ENCODE measurements at regions not wholly inside any gene's neighbourhood (a gene's known extent, or its start where the extent isn't known, plus 50 kb on each side); places are given as distances from the start of the nearest gene placed in this dataset.

DNA sequence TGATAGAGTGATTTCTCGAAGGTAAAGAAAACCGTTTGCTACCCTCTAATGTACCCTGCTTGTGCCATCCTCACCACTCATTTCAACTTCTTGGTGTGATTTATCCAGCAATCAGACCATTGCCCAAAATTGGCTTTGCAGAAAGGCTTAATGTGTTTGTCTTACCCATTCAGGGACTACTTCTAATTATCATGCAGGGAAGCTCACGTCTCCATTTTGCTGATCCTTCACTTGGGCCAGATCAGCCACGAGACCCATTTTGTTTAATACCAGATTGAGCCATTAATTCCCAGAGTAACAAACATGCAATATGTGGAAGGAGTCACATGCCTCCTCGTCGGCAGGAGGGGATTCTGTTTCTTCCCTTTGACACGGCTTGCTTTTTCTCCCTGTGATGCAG, 51.1 kb upstream of the CRY1 start:
- H3K36me3 ChIP-seq (ENCODE audit: insufficient read depth, low read depth, low read length), result no peaks in the 10 kb centered on the region
- no peaks in the 10 kb centered on the region for H3K9me3 ChIP-seq (ENCODE audit: insufficient read depth, low read depth, low read length)
- H3K27ac ChIP-seq (ENCODE audit: low read length), result no peak overlapping the region
- H3K4me1 ChIP-seq (ENCODE audit: insufficient read depth, low read length), result no peaks in the 10 kb centered on the region
- no peak overlapping the region for H3K4me3 ChIP-seq (ENCODE audit: low read length)
- H3K27me3 ChIP-seq (ENCODE audit: insufficient read depth, low read length), result no peaks in the 10 kb centered on the region; the same call in 1 of the 2 replicates
- no peak overlapping the region for H3K9ac ChIP-seq (ENCODE audit: low read depth, low read length)

DNA sequence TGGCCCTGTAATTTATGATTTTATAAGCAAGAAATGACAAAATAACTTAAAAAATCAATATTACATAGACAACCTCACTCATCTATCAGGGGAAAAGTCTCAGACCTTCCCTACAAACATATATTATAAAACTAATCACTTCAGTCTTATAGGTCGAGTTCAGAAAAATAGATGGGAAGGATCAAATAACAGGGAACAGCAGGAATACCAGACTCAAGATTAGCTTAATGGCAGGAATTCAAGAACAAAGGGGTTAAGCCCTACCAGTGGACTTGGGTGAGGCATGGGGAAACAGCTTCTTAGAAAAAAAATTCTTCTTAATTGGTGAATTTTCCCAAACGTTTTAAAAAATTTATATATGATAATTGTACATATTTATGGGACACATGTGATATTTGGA, 51.6 kb upstream of the CRY1 start:
- Histone ChIP-seq H3K27ac (ENCODE audit: low read length) (no peak overlapping the region), H3K9ac (ENCODE audit: low read depth, low read length) (no peak overlapping the region), H3K4me1 (ENCODE audit: insufficient read depth, low read length) (no peaks in the 10 kb centered on the region), H3K9me3 (ENCODE audit: insufficient read depth, low read depth, low read length) (no peaks in the 10 kb centered on the region), H3K4me3 (ENCODE audit: low read length) (no peak overlapping the region), H3K36me3 (ENCODE audit: insufficient read depth, low read depth, low read length) (no peaks in the 10 kb centered on the region), H3K27me3 (ENCODE audit: insufficient read depth, low read length) (no peaks in the 10 kb centered on the region; the same call in 1 of the 2 replicates)

DNA sequence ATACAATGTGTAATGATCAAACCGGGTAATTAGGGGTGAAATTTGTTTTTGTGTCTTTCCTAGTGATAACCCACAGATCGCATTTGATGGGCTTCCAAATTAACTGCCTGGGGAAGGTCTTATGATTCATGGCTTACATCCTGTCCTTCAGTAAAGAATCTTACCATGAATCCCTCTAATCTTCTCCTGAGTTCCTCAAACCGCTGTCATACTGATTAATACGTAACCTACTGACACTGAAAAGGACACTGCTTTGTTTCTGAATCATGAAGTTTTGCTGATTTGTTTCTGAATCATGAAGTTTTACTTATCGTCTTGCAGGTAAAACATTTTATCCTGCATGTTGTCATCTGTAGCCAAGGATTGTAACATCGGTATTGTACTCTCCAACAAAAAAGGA, 52.0 kb upstream of the CRY1 start:
- no peaks in the 10 kb centered on the region for H3K9me3 ChIP-seq (ENCODE audit: insufficient read depth, low read depth, low read length)

DNA sequence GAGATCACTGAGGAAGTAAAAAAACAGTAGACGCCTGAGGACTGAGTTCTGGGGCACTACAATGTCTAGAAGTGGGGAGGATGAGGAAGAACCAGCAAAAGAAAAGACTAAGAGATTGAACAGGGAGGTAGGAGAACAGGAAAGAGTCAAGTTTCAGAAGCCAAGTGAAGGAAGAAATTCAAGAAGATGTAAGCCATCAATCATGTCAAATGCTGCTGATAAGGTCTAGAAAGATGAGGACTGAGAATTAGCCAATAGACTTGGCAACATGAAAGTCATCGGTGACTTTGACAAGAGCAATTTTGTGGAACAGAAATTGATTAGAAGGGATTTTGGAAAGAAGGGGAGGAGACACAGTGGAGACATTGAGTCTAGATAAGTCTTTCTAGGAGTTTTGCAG, 54.8 kb upstream of the CRY1 start:
- Histone ChIP-seq H3K9me3 (ENCODE audit: insufficient read depth, low read depth, low read length) (0 out of 2 replicates have a peak, but pooled peaks cover 4% of the 10 kb centered on the region), H3K4me3 (ENCODE audit: low read length) (no peak overlapping the region), H3K9ac (ENCODE audit: low read depth, low read length) (no peak overlapping the region), H3K27ac (ENCODE audit: low read length) (no peak overlapping the region), H3K4me1 (ENCODE audit: insufficient read depth, low read length) (no peaks in the 10 kb centered on the region), H3K27me3 (ENCODE audit: insufficient read depth, low read length) (no peaks in the 10 kb centered on the region; the same call in 1 of the 2 replicates), H3K36me3 (ENCODE audit: insufficient read depth, low read depth, low read length) (no peaks in the 10 kb centered on the region)

More for the DNA sequence above, 52.0 kb upstream of the CRY1 start:
- no peak overlapping the region for H3K27ac ChIP-seq (ENCODE audit: low read length)
- no peak overlapping the region for H3K4me3 ChIP-seq (ENCODE audit: low read length)
- no peak overlapping the region for H3K9ac ChIP-seq (ENCODE audit: low read depth, low read length)
- H3K4me1 ChIP-seq (ENCODE audit: insufficient read depth, low read length), result no peaks in the 10 kb centered on the region
- no peaks in the 10 kb centered on the region for H3K36me3 ChIP-seq (ENCODE audit: insufficient read depth, low read depth, low read length)
- no peaks in the 10 kb centered on the region; the same call in 1 of the 2 replicates for H3K27me3 ChIP-seq (ENCODE audit: insufficient read depth, low read length)

DNA sequence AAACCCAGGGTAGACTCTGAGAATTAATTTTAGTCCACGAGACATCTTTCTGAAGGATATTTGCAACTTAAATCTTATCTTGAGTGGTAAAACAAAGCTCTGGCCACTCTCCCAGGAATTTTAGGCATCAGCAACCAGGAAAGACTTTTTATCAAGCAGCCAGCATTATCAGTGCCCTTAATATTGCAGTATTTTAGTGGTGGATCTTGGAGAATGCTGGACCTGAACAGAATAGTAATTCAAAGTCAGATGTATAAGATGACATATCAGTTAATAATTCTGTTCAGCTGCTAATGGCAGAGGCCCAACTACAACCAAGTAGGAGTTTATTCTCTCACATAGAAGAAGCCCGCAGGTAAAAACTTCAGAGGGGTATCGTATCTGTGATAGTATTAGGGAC, 59.0 kb upstream of the CRY1 start:
- no peak overlapping the region for H3K4me3 ChIP-seq (ENCODE audit: low read length)
- no peaks in the 10 kb centered on the region for H3K36me3 ChIP-seq (ENCODE audit: insufficient read depth, low read depth, low read length)
- no peaks in the 10 kb centered on the region; the same call in 1 of the 2 replicates for H3K27me3 ChIP-seq (ENCODE audit: insufficient read depth, low read length)
- no peak overlapping the region for H3K27ac ChIP-seq (ENCODE audit: low read length)
- no peak overlapping the region for H3K9ac ChIP-seq (ENCODE audit: low read depth, low read length)
- H3K4me1 ChIP-seq (ENCODE audit: insufficient read depth, low read length), result no peaks in the 10 kb centered on the region
- peaks cover 4% of the 10 kb centered on the region; the same call in 1 of the 2 replicates for H3K9me3 ChIP-seq (ENCODE audit: insufficient read depth, low read depth, low read length)

DNA sequence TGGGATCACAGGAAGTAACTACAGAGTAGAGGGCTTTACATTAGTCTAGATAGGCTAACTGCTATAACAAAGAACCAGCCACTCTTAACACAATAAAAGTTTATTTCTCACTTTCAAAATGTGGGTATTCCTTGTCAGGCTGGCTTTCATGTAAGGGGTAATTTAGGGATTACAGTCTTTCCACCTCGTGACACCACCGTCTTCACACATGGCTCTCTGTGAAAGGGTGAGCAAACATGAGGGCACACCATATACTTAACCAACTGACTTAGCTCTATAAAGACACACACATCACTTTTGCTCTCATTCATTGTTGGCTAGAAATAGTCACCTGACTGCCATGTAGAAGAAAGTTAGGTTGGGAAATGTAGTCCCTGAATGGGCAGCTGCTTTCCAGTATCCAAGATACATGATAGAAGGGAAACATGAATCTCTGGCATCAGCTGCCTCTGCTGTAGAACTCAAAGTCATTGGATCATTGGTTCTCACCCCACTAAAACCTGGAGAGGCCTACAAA, 66.1 kb upstream of the CRY1 start:
- Histone ChIP-seq H3K4me3 (ENCODE audit: low read length) (no peak overlapping the region), H3K9me3 (ENCODE audit: insufficient read depth, low read depth, low read length) (no peaks in the 10 kb centered on the region), H3K27me3 (ENCODE audit: insufficient read depth, low read length) (no peaks in the 10 kb centered on the region)

DNA sequence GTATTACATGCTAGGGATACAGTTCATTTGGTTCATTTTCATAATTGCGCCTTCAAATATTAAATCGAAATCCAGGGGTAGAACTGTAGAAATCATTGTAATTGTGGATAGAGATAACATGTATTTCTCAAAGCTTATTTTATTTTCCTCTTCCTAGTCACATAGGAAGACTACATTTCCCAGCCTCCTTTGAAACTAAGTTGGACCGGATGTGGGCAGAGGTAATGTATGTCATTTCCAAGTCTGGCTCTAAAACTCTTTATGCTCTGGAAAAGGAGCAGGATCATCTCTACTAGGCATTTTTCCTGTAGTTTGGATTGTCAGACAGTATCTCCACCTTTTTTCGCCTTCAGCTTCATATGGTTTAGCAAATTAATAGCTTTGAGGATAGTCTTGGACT, 70.1 kb upstream of the CRY1 start:
- Histone ChIP-seq H3K27me3 (ENCODE audit: insufficient read depth, low read length) (peaks cover 11% of the 10 kb centered on the region; the same call in 1 of the 2 replicates), H3K4me1 (ENCODE audit: insufficient read depth, low read length) (no peaks in the 10 kb centered on the region), H3K9me3 (ENCODE audit: insufficient read depth, low read depth, low read length) (no peaks in the 10 kb centered on the region), H3K9ac (ENCODE audit: low read depth, low read length) (no peak overlapping the region), H3K27ac (ENCODE audit: low read length) (no peak overlapping the region), H3K4me3 (ENCODE audit: low read length) (no peak overlapping the region), H3K36me3 (ENCODE audit: insufficient read depth, low read depth, low read length) (no peaks in the 10 kb centered on the region)

More for the DNA sequence above, 66.1 kb upstream of the CRY1 start:
- no peak overlapping the region for H3K9ac ChIP-seq (ENCODE audit: low read depth, low read length)
- no peak overlapping the region for H3K27ac ChIP-seq (ENCODE audit: low read length)
- no peaks in the 10 kb centered on the region for H3K36me3 ChIP-seq (ENCODE audit: insufficient read depth, low read depth, low read length)
- no peaks in the 10 kb centered on the region for H3K4me1 ChIP-seq (ENCODE audit: insufficient read depth, low read length)

DNA sequence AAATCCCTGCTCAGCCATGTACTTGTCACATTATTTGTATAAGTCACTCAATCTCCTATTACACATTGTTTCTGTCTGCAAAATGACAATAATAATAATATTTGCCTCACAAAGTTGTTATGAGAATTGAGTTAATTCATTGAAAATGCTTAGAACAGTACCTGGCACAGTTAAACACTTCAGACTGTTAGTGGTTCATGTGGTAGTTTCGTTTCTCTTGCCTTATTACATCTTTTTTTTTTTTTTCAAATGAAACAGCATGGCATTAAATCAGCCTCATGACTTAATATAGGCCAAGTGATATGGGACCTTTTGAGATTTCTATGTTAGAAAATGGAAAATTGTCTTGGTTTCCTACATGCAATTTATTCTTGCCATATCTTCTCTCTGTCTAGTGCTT, 71.0 kb upstream of the CRY1 start:
- Histone ChIP-seq H3K36me3 (ENCODE audit: insufficient read depth, low read depth, low read length) (no peaks in the 10 kb centered on the region), H3K4me3 (ENCODE audit: low read length) (no peak overlapping the region), H3K9me3 (ENCODE audit: insufficient read depth, low read depth, low read length) (no peaks in the 10 kb centered on the region), H3K27me3 (ENCODE audit: insufficient read depth, low read length) (peaks cover 11% of the 10 kb centered on the region; the same call in 1 of the 2 replicates), H3K4me1 (ENCODE audit: insufficient read depth, low read length) (no peaks in the 10 kb centered on the region), H3K9ac (ENCODE audit: low read depth, low read length) (no peak overlapping the region), H3K27ac (ENCODE audit: low read length) (no peak overlapping the region)

DNA sequence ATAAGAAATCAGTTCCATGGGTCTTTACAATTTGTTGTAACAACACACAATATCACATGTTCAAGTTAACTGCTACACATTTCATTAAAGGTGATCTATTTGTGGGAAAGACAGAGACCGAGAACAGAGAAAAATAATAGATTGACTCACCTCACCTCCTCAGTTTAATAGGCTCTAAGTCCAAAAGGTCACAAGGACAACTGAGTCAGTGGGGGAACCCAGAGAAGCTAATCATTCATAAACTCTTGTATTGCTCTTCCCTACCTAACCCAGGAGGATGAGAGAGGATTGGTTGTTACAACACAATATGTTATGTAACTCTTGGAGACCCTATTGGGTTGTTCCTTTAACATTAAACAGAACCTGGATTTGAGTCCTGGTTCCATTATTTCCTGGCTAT, 72.2 kb upstream of the CRY1 start:
- H3K4me1 ChIP-seq (ENCODE audit: insufficient read depth, low read length), result no peaks in the 10 kb centered on the region
- peaks cover 13% of the 10 kb centered on the region; the same call in 1 of the 2 replicates for H3K27me3 ChIP-seq (ENCODE audit: insufficient read depth, low read length)
- no peaks in the 10 kb centered on the region for H3K36me3 ChIP-seq (ENCODE audit: insufficient read depth, low read depth, low read length)
- no peak overlapping the region for H3K27ac ChIP-seq (ENCODE audit: low read length)
- no peak overlapping the region for H3K9ac ChIP-seq (ENCODE audit: low read depth, low read length)
- H3K9me3 ChIP-seq (ENCODE audit: insufficient read depth, low read depth, low read length), result no peaks in the 10 kb centered on the region
- H3K4me3 ChIP-seq (ENCODE audit: low read length), result no peak overlapping the region

DNA sequence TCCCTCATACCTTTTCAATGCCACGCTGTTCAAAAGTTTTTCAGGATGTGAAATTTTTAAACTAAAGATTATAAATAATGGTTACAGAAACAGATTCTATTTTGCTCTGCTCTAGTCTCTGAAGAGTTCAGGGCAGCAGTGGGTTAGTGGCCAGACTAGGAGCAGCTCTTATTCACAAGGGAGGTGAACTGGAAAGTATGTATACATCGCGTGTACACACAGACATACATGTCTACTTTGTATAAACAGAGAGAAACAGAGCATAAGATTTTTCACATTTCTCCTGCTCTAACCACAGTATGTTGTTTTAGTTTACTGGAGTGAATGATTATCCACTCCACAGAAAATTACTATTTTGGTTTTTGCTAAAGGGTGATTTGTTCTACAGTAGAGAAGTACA, 74.4 kb upstream of the CRY1 start:
- H3K27me3 ChIP-seq (ENCODE audit: insufficient read depth, low read length), result peaks cover 15% of the 10 kb centered on the region; the same call in 1 of the 2 replicates
- H3K4me3 ChIP-seq (ENCODE audit: low read length), result no peak overlapping the region
- H3K4me1 ChIP-seq (ENCODE audit: insufficient read depth, low read length), result no peaks in the 10 kb centered on the region
- H3K36me3 ChIP-seq (ENCODE audit: insufficient read depth, low read depth, low read length), result no peaks in the 10 kb centered on the region
- H3K9ac ChIP-seq (ENCODE audit: low read depth, low read length), result no peak overlapping the region
- H3K9me3 ChIP-seq (ENCODE audit: insufficient read depth, low read depth, low read length), result no peaks in the 10 kb centered on the region
- no peak overlapping the region for H3K27ac ChIP-seq (ENCODE audit: low read length)

DNA sequence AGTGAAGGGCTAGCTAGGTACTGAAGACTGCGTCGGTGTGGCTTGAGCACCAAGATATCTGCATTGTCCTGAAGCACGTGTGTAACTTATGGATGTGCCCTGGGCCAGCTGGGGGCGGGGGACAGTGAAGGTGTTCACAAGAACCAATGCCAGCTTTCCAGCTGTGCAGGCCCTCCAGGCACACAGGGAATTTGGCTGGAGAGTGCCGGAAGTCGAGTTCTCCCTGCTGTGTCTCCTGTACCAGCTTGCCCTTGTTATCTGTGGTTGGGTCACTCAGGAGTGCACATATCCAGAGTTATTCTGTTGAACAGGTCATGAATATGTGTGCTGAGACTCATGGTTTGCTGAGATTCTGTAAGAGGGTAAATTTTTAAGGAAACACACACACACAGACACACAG, 75.9 kb upstream of the CRY1 start:
- Histone ChIP-seq H3K4me3 (ENCODE audit: low read length) (no peak overlapping the region), H3K27ac (ENCODE audit: low read length) (no peak overlapping the region), H3K9ac (ENCODE audit: low read depth, low read length) (no peak overlapping the region), H3K27me3 (ENCODE audit: insufficient read depth, low read length) (peaks cover 15% of the 10 kb centered on the region; the same call in 1 of the 2 replicates), H3K36me3 (ENCODE audit: insufficient read depth, low read depth, low read length) (no peaks in the 10 kb centered on the region), H3K4me1 (ENCODE audit: insufficient read depth, low read length) (no peaks in the 10 kb centered on the region), H3K9me3 (ENCODE audit: insufficient read depth, low read depth, low read length) (no peaks in the 10 kb centered on the region)

DNA sequence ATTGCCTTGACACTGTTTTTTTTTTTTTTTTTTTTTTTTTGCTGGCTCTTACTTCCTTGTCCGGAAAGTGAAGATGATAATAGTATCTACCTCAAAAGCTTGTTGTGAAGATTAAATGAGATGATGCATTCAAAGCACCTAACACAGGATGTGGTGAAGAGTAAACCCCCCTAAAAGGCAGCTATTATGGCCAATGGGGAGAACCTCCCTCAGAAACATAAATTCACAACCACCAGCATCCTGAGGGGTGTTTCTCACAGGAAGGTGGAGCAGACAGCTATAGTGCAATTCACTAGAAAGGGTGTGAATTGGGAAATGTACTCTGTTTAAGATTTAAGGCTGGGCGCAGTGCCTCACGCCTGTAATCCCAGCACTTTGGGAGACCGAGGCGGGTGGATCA, 85.4 kb upstream of the CRY1 start:
- Histone ChIP-seq H3K27me3 (ENCODE audit: insufficient read depth, low read length) (no peaks in the 10 kb centered on the region), H3K9me3 (ENCODE audit: insufficient read depth, low read depth, low read length) (no peaks in the 10 kb centered on the region), H3K27ac (ENCODE audit: low read length) (no peak overlapping the region), H3K4me1 (ENCODE audit: insufficient read depth, low read length) (no peaks in the 10 kb centered on the region), H3K9ac (ENCODE audit: low read depth, low read length) (no peak overlapping the region), H3K4me3 (ENCODE audit: low read length) (no peak overlapping the region), H3K36me3 (ENCODE audit: insufficient read depth, low read depth, low read length) (no peaks in the 10 kb centered on the region)
